Ovary (tissue), 7 donors: ENCODE measurements at regions not wholly inside any gene's neighbourhood (a gene's known extent, or its start where the extent isn't known, plus 50 kb on each side); places are given as distances from the start of the nearest gene placed in this dataset.

Experiments
- DNase-seq, 5 donors: peaks; one replicate each; pipeline ENCODE4 v3.0.0-alpha.2; 2019 to 2020
- H3K27ac ChIP-seq, 2 donors: fragments of 200-600 bp; one replicate each; pipeline versions ENCODE4 v1.5.1 to v1.8.0; 2019 to 2022
- H3K27me3 ChIP-seq: fragments of 200-600 bp; one replicate; pipeline ENCODE4 v1.8.0; 2022
- H3K36me3 ChIP-seq: fragments of 200-600 bp; sonication (generic); one replicate; pipeline ENCODE4 v1.5.1; 2019
- H3K4me1 ChIP-seq: one replicate; pipeline ENCODE4 v1.8.1; 2013; ENCODE audit warnings: mild to moderate bottlenecking, moderate library complexity; ENCODE audit not compliant: insufficient read depth
- H3K4me3 ChIP-seq: fragments of 200-600 bp; sonication (generic); one replicate; pipeline ENCODE4 v1.5.1; 2017
- H3K9me3 ChIP-seq, 2 donors: fragments of 200-600 bp in 1 of 2; sonication (generic) in 1 of 2; one replicate each; pipeline versions ENCODE4 v1.5.1 to v1.8.1; 2013 to 2019; ENCODE audit warnings: mild to moderate bottlenecking in 1 of 2, moderate library complexity in 1 of 2
- CTCF ChIP-seq, 3 donors: fragments of 450-650 bp in 2 of 3; fragments of 200-600 bp in 1 of 3; IDR thresholded peaks; one replicate each; pipeline versions ENCODE4 v1.5.1 to v1.8.0; 2016 to 2022; ENCODE audit warnings: antibody characterized with exemption in 3 of 3, mild to moderate bottlenecking in 1 of 3
- EP300 ChIP-seq: sonication (generic); formaldehyde crosslinking; IDR thresholded peaks from one replicate; pipeline ENCODE4 v1.6.1; 2017; ENCODE audit warnings: antibody characterized with exemption
- POLR2A ChIP-seq: fragments of 450-650 bp; IDR thresholded peaks from one replicate; pipeline ENCODE4 v1.6.1; 2017; ENCODE audit warnings: antibody characterized with exemption, mild to moderate bottlenecking, moderate library complexity
- WGBS, 3 donors: extraction: QIAGEN DNeasy Blood & Tissue Kit in 1 of 3; methylation state at CpG; one replicate each; pipeline versions ENCODE4 v1.1.5 to v1.1.7; 2013 to 2017; 5-methylcytosine and 5-hydroxymethylcytosine counted together
- intact Hi-C, 4 donors: fragments of 100-400 bp; cut with DNase I; formaldehyde crosslinking; loops; one replicate each; pipeline versions ENCODE4 v1.11.0 to v1.15.1; 2022 to 2023
- donor health status: DM: no; HTN: no; CAD: no; lungs with moderate emphysema.
- donor health status: DM: no; HTN: no; CAD: no.
- donor health status: Bipolar disorder and iron deficiency.
- donor health status: DM: no; HTN: no; CAD: no.
- donor health status: DM: yes; HTN: yes; CAD: no.

GRCh38 chr14:87111126-87111525 is 881.9 kb downstream of the GALC start:
- Histone ChIP-seq H3K27ac (no peak overlapping the region), H3K4me3 (no peak overlapping the region), H3K36me3 (no peaks in the 10 kb centered on the region), H3K9me3 (no peaks in the 10 kb centered on the region), H3K27me3 (no peaks in the 10 kb centered on the region), H3K4me1 (no peaks in the 10 kb centered on the region)
- no peak for DNase-seq
- intact Hi-C loops: no loop called here
- WGBS, 3 donors: 75 to 82% (median 79%) methylated on average over 1 of the region's 1 CpG
- TF ChIP-seq POLR2A (no peak), EP300 (no peak), CTCF (IDR thresholded peaks at IDR 0.05) (no peak)

GRCh38 chr14:87109271-87109670 is 883.7 kb downstream of the GALC start:
- Histone ChIP-seq H3K4me1 (no peaks in the 10 kb centered on the region), H3K27ac (no peak overlapping the region), H3K4me3 (no peak overlapping the region), H3K9me3 (no peaks in the 10 kb centered on the region), H3K36me3 (no peaks in the 10 kb centered on the region), H3K27me3 (no peaks in the 10 kb centered on the region)
- DNase-seq: no peak
- WGBS, 3 donors: 82 to 85% (median 82%) methylated on average over 3 of the region's 3 CpGs
- TF ChIP-seq POLR2A: no peak
- TF ChIP-seq CTCF (IDR thresholded peaks at IDR 0.05): no peak
- no peak for TF ChIP-seq EP300
- intact Hi-C loops: no loop called here

GRCh38 chr14:87108726-87109125 is 884.3 kb downstream of the GALC start:
- Histone ChIP-seq H3K4me1 (no peaks in the 10 kb centered on the region), H3K36me3 (no peaks in the 10 kb centered on the region), H3K9me3 (no peaks in the 10 kb centered on the region), H3K27me3 (no peaks in the 10 kb centered on the region), H3K27ac (no peak overlapping the region), H3K4me3 (no peak overlapping the region)
- intact Hi-C loops: no loop called here
- WGBS, 3 donors: 82 to 90% (median 85%) methylated on average over 3 of the region's 3 CpGs
- no peak for DNase-seq
- TF ChIP-seq CTCF (IDR thresholded peaks at IDR 0.05): no peak
- TF ChIP-seq POLR2A: no peak
- no peak for TF ChIP-seq EP300

GRCh38 chr14:87102811-87103378 is 890.1 kb downstream of the GALC start:
- Histone ChIP-seq H3K4me1 (no peaks in the 10 kb centered on the region), H3K4me3 (no peak overlapping the region), H3K36me3 (no peaks in the 10 kb centered on the region), H3K9me3 (no peaks in the 10 kb centered on the region), H3K27ac (no peak overlapping the region), H3K27me3 (no peaks in the 10 kb centered on the region)
- 70 to 81% (median 80%) methylated on average over 3 of the region's 3 CpGs for WGBS, 3 donors
- DNase-seq: no peak
- intact Hi-C loops: no loop called here
- TF ChIP-seq POLR2A (no peak), CTCF (IDR thresholded peaks at IDR 0.05) (no peak), EP300 (no peak)
